Motor neuron (in vitro differentiated cells): ENCODE measurements at regions not wholly inside any gene's neighbourhood (a gene's known extent, or its start where the extent isn't known, plus 50 kb on each side); places are given as distances from the start of the nearest gene placed in this dataset.

Source experiments
- ATAC-seq, 8 experiments: fragments of 200-7000 bp; cut with Tn5 transposase; replicated peaks in 6 of 8; 2 replicates each; pipeline ENCODE4 v1.8.0; 2021; ENCODE audit warnings: mild to moderate bottlenecking in 8 of 8, moderate library complexity in 8 of 8
- H3K27ac ChIP-seq, 2 donors: fragments of 250-450 bp; sonication (Bioruptor Pico); 2 replicates each; pipeline ENCODE4 v1.9.0; 2021; ENCODE audit warnings: antibody characterized with exemption in 2 of 2, mild to moderate bottlenecking in 2 of 2, moderate library complexity in 1 of 2
- H3K4me1 ChIP-seq, 2 donors: fragments of 250-450 bp; sonication (Bioruptor Pico); replicated peaks in 1 of 2; 2 replicates each; pipeline ENCODE4 v1.6.1; 2021; ENCODE audit warnings: antibody characterized with exemption in 2 of 2, mild to moderate bottlenecking in 2 of 2, moderate library complexity in 1 of 2
- H3K4me3 ChIP-seq, 5 donors: fragments of 250-450 bp; sonication (Bioruptor Pico); 2 replicates each; pipeline ENCODE4 v1.9.0; 2021; ENCODE audit warnings: antibody characterized with exemption in 5 of 5, mild to moderate bottlenecking in 5 of 5, moderate library complexity in 4 of 5
- WGBS, 10 experiments: fragments of 450-650 bp; shearing (Covaris generic); methylation state at CpG; one replicate each; pipeline ENCODE4 v1.0.0; 2022; 5-methylcytosine and 5-hydroxymethylcytosine counted together
- in situ Hi-C, 9 experiments: fragments of 400-800 bp; cut with MboI; loops; one replicate each; pipeline ENCODE4 v1.15.0; 2021; ENCODE audit warnings: low sequenced_read_pairs in 9 of 9, low pct_unique_long_range_greater_than_20kb in 2 of 9; ENCODE audit not compliant: unreplicated experiment in 9 of 9

GRCh38 chr12:33323823-33324222 is 115.8 kb downstream of the SYT10 start:
- H3K4me3 ChIP-seq = no peak overlapping the region
- H3K27ac ChIP-seq = no peak overlapping the region
- in situ Hi-C loops = no loop called here
- no peaks in the 10 kb centered on the region for H3K4me1 ChIP-seq
- 13 to 75% (median 49%) methylated on average over 1 of the region's 1 CpG; no CpG with 5 or more reads in 2 of the 10 experiments for whole genome bisulfite sequencing, 10 experiments
- ATAC-seq = no peak

GRCh38 chr12:33322519-33322918 is 117.1 kb downstream of the SYT10 start:
- Histone ChIP-seq H3K4me3 (no peak overlapping the region), H3K27ac (no peak overlapping the region), H3K4me1 (no peaks in the 10 kb centered on the region)
- in situ Hi-C loops = no loop called here
- WGBS, 10 experiments = 0 to 95% (median 48%) methylated on average over 2 to 5 of the region's 5 CpGs; no CpG with 5 or more reads in 4 of the 10 experiments
- peak in 4 of 8 experiments; percentile 33 to 50 (median 40) for ATAC-seq

- in situ Hi-C loops = no loop called here
- Histone ChIP-seq H3K4me1 (no peaks in the 10 kb centered on the region), H3K4me3 (no peak overlapping the region), H3K27ac (no peak overlapping the region)
- ATAC-seq = no peak
- WGBS, 10 experiments = 0 to 100% (median 88%) methylated on average over 1 of the region's 1 CpG; no CpG with 5 or more reads in 4 of the 10 experiments
Measured at GRCh38 chr12:33317746-33318145, 121.9 kb downstream of the SYT10 start.

- Histone ChIP-seq H3K4me1 (no peaks in the 10 kb centered on the region), H3K27ac (no peak overlapping the region), H3K4me3 (no peak overlapping the region)
- WGBS, 10 experiments = 0 to 67% (median 0%) methylated on average over 1 of the region's 1 CpG; no CpG with 5 or more reads in 1 of the 10 experiments
- no peak for ATAC-seq
- in situ Hi-C loops = no loop called here
Measured at GRCh38 chr12:33314223-33314622, 125.4 kb downstream of the SYT10 start.

GRCh38 chr12:33313476-33313875 is 126.1 kb downstream of the SYT10 start:
- H3K4me1 ChIP-seq = peaks cover 0 to 4% of the 10 kb centered on the region in 2 donors
- no peak overlapping the region for H3K27ac ChIP-seq
- H3K4me3 ChIP-seq = no peak overlapping the region
- in situ Hi-C loops = no loop called here
- ATAC-seq = no peak

GRCh38 chr12:33310471-33310870 is 129.1 kb downstream of the SYT10 start:
- in situ Hi-C loops = no loop called here
- H3K27ac ChIP-seq = no peak overlapping the region
- H3K4me1 ChIP-seq = peaks cover 0 to 9% of the 10 kb centered on the region in 2 donors
- ATAC-seq = no peak
- no peak overlapping the region for H3K4me3 ChIP-seq
- 0 to 100% (median 67%) methylated on average over 1 to 4 of the region's 4 CpGs; no CpG with 5 or more reads in 4 of the 10 experiments for WGBS, 10 experiments

GRCh38 chr12:33304176-33304575 is 135.4 kb downstream of the SYT10 start:
- WGBS, 10 experiments = 0 to 100% (median 67%) methylated on average over 1 to 2 of the region's 2 CpGs; no CpG with 5 or more reads in 1 of the 10 experiments
- Histone ChIP-seq H3K27ac (no peak overlapping the region), H3K4me3 (no peak overlapping the region), H3K4me1 (peaks cover 5 to 9% of the 10 kb centered on the region in 2 donors)
- in situ Hi-C loops = no loop called here
- no peak for ATAC-seq

- H3K4me3 ChIP-seq = no peak overlapping the region
- no peak for ATAC-seq
- WGBS, 10 experiments = 40 to 83% (median 80%) methylated on average over 1 of the region's 2 CpGs; no CpG with 5 or more reads in 7 of the 10 experiments
- H3K27ac ChIP-seq = no peak overlapping the region
- H3K4me1 ChIP-seq = no peaks in the 10 kb centered on the region
- in situ Hi-C loops = no loop called here
Measured at GRCh38 chr12:33296529-33296928, 143.1 kb downstream of the SYT10 start.

- ATAC-seq = peak in 1 of 8 experiments; percentile 90
- 4 to 100% (median 29%) methylated on average over 1 to 3 of the region's 3 CpGs; no CpG with 5 or more reads in 1 of the 10 experiments for WGBS, 10 experiments
Measured at GRCh38 chr12:33290703-33291102, 148.9 kb downstream of the SYT10 start.

GRCh38 chr12:33283054-33283453 is 156.6 kb downstream of the SYT10 start:
- ATAC-seq = peak in 3 of 8 experiments; percentile 49 to 61 (median 60)
- WGBS, 10 experiments = 0 to 100% (median 83%) methylated on average over 1 of the region's 1 CpG; no CpG with 5 or more reads in 3 of the 10 experiments
- no peak overlapping the region for H3K27ac ChIP-seq
- in situ Hi-C loops = no loop called here
- H3K4me3 ChIP-seq = no peak overlapping the region
- no peaks in the 10 kb centered on the region for H3K4me1 ChIP-seq

More at GRCh38 chr12:33290703-33291102, 148.9 kb downstream of the SYT10 start:
- Histone ChIP-seq H3K27ac (no peak overlapping the region), H3K4me3 (no peak overlapping the region), H3K4me1 (no peaks in the 10 kb centered on the region)
- in situ Hi-C loops = no loop called here

GRCh38 chr12:33277376-33277775 is 162.2 kb downstream of the SYT10 start:
- no peak for ATAC-seq
- in situ Hi-C loops = no loop called here
- Histone ChIP-seq H3K4me1 (no peaks in the 10 kb centered on the region), H3K4me3 (no peak overlapping the region), H3K27ac (no peak overlapping the region)
- 33 to 100% (median 100%) methylated on average over 1 of the region's 1 CpG; no CpG with 5 or more reads in 5 of the 10 experiments for WGBS, 10 experiments

- Histone ChIP-seq H3K4me1 (peaks cover 9 to 17% of the 10 kb centered on the region in 2 donors), H3K4me3 (no peak overlapping the region), H3K27ac (no peak overlapping the region)
- peak in 2 of 8 experiments; percentile 39 to 51 for ATAC-seq
- in situ Hi-C loops = no loop called here
Measured at GRCh38 chr12:33267641-33268040, 172.0 kb downstream of the SYT10 start.

GRCh38 chr12:33265900-33266299 is 173.7 kb downstream of the SYT10 start:
- no peak for ATAC-seq
- Histone ChIP-seq H3K4me3 (no peak overlapping the region), H3K27ac (peak overlapping the region; percentile 27 to 64), H3K4me1 (peaks cover 9 to 17% of the 10 kb centered on the region in 2 donors)
- whole genome bisulfite sequencing, 10 experiments = 0 to 93% (median 24%) methylated on average over 1 to 2 of the region's 2 CpGs; no CpG with 5 or more reads in 2 of the 10 experiments
- in situ Hi-C loops = no loop called here

GRCh38 chr12:33265033-33265731 is 174.4 kb downstream of the SYT10 start:
- peak in 5 of 8 experiments; percentile 96 to 97 (median 97) for ATAC-seq
- Histone ChIP-seq H3K4me1 (peaks cover 9 to 17% of the 10 kb centered on the region in 2 donors), H3K4me3 (no peak overlapping the region), H3K27ac (peak overlapping the region; percentile 27 to 64)
- in situ Hi-C loops = no loop called here
- 0 to 20% (median 0%) methylated on average over 1 of the region's 1 CpG; no CpG with 5 or more reads in 5 of the 10 experiments for WGBS, 10 experiments
